HG03460 (cell line): ENCODE measurements at regions not wholly inside any gene's neighbourhood (a gene's known extent, or its start where the extent isn't known, plus 50 kb on each side); places are given as distances from the start of the nearest gene placed in this dataset.

Experiments used
- ATAC-seq: cut with Tn5 transposase; IDR thresholded peaks from one replicate; pipeline ENCODE4 v1.9.1; 2021; ENCODE audit not compliant: unreplicated experiment

GRCh38 chr4:181593703-181594102, 649.5 kb upstream of the TENM3 start:
- no peak for ATAC-seq

GRCh38 chr4:181594188-181594587, 649.0 kb upstream of the TENM3 start:
- no peak for ATAC-seq

DNA sequence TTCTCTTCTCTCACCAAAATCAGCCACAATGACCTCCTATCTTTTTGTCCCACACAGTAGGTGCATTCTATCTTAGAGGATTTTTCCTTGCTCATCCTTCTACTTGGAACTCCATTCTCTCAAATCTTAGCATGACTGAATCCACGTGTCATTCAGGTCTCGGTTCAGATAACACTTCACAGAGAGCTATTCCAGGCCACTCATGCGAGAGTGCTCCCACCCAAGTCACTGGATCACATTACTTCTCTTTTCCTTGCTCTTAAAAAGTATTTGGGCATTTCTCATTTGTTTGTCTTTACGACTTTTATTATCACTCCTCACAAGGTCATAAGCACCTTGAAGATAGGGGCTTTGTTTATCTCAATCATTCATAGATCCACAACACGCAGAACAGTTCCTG, 647.5 kb upstream of the TENM3 start:
- no peak for ATAC-seq

DNA sequence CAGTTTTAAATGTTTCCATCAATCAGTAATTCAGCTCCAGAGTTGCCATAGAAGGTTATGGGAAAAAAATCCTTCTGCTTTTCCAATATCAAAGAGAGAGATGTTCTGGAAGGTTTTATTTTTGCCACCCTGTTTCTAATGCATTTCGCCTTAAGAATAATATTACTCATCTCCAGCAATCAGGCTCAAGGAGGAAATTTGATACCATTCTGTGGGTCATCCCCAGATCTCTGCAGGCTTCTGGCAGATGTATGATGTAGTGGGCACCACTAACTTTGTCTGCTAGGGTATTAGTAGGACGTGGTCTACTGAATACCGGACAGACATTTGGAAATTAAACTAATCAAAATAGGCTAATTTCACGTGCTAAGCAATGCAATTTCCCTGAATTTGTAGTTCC, 645.4 kb upstream of the TENM3 start:
- ATAC-seq = no peak

- ATAC-seq = no peak
Observed at GRCh38 chr4:181599134-181599533, 644.1 kb upstream of the TENM3 start.

- no peak for ATAC-seq
Observed at GRCh38 chr4:181601103-181601502, 642.1 kb upstream of the TENM3 start.

DNA sequence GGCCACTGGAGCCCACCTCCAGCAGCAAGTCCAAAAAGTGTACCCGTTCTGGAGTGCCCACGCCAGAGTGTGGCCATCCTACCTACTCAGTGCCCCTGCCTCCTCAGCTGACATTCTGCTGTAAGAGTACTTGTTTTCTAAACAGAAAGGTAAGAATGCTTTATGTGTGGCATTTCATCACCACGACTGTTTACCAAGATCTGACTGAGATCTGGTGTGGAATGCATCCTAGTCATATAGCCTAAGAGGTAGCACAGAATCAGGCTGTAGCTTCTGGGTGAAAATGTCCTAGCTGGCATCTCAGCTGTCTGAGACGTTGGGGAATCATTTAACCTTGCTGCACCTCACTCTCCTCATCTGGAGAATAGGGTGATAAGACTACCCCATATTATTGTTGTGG, 638.7 kb upstream of the TENM3 start:
- ATAC-seq = no peak

GRCh38 chr4:181606300-181606699, 636.9 kb upstream of the TENM3 start:
- no peak for ATAC-seq

- ATAC-seq = no peak
Observed at GRCh38 chr4:181608181-181608580, 635.0 kb upstream of the TENM3 start.

GRCh38 chr4:181611033-181611711, 632.0 kb upstream of the TENM3 start:
- ATAC-seq = no peak

DNA sequence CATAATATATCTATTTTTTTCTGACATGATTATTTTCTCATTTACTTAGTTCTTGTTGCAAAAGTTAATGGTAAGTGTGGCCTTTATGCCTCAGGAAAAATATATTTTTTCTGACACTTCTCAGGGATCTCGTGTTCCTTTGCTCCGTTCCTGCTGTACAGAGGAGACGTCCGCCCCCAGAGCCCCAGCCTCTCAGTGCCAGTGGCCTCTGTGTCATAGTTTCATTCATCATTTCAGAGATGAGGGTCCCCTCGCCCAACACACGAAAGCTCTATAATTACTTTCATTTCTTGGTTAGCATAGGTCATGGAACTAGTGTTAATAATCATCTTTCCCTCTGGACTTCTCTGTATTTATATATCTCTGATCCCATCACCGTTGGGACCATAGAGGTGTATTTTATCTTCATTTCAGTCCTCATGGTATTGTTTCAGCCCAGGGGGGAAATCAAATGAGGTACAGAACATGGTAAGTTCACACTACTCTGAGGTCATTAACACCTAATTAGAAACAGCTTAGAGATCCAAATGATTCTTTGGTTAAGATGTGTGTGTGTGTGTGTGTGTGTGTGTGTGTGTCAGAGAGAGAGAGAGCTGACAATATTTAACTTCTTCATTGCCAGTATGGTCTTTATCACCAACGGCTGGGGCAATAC, 631.1 kb upstream of the TENM3 start:
- no peak for ATAC-seq

GRCh38 chr4:181613200-181613599, 630.0 kb upstream of the TENM3 start:
- ATAC-seq = no peak

GRCh38 chr4:181618038-181618618, 625.1 kb upstream of the TENM3 start:
- ATAC-seq = no peak

DNA sequence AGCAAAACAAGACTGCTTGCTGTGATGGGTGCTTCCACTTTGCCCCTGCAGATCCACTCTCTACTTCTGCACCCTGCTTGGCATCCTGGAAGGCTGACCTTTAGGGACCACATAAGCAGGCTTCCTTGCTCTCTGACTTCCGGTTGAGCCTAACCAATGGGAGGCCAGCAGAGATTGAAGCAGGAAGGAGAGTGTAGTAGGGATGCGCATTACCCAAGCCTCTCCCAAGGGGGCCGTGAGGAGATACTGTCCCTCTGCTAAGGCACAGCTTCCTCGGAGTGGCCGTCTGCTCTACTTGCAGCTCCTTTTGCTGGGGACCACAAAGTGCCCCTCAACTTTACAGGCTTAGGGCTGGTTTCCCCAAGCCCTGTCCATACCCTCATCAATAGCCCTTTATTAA, 624.3 kb upstream of the TENM3 start:
- no peak for ATAC-seq

DNA sequence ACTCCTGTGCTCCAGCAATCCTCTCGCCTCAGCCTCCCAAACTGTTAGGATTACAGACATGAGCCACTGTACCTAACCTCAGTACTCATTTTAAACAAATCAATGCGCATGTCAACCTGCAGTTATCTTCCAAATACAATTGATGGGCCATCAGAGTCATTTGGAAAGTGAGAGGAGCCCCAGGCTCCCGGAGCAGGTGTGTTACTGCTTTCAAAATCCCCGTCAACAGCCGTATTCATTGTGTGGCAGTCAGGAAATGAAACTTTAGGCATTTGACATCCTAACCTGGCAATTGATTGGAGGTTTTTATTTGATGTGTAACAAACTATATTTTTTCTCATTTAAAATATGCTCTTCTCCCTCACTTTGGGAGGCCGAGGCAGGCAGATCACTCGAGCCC, 623.6 kb upstream of the TENM3 start:
- ATAC-seq = no peak

- no peak for ATAC-seq
Observed at GRCh38 chr4:181637186-181638105, 605.8 kb upstream of the TENM3 start.

GRCh38 chr4:181643466-181643865, 599.7 kb upstream of the TENM3 start:
- ATAC-seq = no peak

DNA sequence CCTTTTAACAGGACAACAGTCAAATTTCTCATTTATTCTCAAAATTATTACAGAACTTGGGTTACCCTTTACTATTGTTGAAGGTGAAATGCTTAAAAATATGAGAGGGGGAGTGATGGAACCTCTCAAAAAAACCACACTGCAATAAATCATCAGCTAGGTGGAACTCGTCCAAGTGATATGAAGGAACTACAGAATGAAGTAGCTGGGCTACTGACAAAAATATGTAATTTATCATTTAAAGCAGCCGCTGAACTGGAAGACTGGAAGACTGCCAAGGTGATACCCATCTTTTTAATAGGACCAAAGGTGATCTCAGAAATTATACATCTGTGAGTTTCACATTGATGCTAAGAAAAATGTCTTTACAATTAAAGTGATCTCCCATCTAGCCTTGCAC, 597.7 kb upstream of the TENM3 start:
- ATAC-seq = no peak

- ATAC-seq = no peak
Observed at GRCh38 chr4:181646864-181647263, 596.3 kb upstream of the TENM3 start.

- no peak for ATAC-seq
Observed at GRCh38 chr4:181647396-181648147, 595.6 kb upstream of the TENM3 start.
